Occipital lobe (tissue), 1 donor: ENCODE measurements at regions not wholly inside any gene's neighbourhood (a gene's known extent, or its start where the extent isn't known, plus 50 kb on each side); places are given as distances from the start of the nearest gene placed in this dataset.

Experiments
- DNase-seq: peaks from one replicate; lab custom pipeline; 2025; lab: John Stamatoyannopoulos, UW

DNA sequence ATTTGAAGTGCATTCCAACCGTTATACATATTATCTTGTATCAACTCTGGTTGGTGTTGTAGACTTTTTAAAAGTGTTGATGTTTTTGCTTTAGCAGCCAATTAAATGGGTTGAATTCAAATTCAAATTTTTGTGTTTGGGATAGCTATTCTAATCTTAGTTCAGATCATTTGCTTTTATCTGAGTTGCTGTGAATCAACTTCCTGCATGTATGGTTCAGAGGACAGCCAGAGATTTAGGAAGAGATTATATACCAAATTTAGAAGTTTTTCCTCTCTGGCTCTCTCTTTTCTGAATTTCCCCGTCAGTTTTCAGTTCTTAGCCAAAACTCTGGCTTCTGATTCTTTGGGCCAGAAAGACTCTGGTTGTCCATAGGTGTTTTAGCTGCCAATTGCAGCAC, 415.5 kb downstream of the NUF2 start:
- DNase-seq, result no peak

DNA sequence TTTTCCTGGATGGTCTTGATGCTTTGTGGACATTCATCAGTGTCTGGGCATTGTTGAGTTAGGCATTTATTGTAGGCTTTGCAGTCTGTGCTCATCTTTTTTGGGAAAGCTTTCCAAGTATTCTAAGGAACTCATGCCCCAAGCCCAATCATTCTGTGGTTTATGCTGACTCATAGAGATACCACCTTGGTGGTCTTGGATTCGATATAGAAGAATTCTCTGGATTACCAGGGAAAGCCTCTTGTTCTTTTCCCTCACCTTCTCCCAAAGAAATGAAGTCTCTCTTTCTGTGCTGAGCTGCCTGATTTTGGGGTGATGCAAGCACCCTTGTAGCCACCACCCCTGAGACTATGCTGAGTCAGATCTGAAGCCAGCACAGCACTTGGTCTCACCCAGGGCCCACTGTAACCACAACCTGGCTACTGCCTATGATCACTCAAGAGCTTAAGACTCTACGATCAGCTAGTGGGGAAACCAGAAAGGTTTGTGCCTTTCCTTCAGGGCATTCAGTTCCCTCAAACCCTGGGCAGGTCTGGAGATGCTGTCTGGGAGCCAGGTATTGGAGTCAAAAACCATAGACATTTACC, 422.6 kb downstream of the NUF2 start:
- DNase-seq, result no peak

DNA sequence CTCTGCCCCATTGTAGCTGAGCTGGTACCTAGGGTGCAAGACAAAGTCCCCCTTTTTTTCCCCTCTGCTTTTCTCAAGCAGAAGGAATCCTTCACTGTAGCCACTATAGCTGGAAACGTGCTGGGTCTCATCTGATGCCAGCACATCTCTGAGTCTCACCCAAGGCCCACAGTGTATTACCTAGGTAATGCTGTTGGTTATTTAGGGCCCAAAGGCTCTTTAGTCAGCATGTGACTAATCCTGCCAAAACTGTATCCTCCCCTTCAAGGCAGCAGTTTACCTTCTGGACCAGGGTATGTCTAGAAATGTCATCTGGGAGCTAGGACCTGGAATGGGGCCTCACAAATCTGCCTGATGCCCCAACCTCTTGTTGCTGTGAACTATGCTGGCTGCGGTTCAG, 423.4 kb downstream of the NUF2 start:
- DNase-seq, result no peak

DNA sequence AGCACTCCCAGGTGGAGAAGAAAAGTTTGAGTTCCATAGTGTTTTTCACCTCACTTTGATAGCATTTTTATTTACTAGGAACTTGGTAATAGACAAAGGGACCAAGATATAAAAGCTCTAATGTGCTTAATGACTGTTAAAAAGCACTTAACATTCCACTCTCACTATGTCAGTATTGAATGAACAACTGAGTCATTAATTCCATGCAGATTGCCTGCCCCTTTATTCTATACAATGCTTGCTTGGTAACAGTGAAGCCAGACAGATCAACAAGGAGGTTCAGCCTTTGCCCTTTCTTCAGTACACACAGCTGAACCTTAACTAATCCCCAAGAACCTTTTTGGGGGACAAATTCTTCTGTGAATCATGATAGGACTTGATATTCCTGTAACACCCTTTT, 425.5 kb downstream of the NUF2 start:
- no peak for DNase-seq

DNA sequence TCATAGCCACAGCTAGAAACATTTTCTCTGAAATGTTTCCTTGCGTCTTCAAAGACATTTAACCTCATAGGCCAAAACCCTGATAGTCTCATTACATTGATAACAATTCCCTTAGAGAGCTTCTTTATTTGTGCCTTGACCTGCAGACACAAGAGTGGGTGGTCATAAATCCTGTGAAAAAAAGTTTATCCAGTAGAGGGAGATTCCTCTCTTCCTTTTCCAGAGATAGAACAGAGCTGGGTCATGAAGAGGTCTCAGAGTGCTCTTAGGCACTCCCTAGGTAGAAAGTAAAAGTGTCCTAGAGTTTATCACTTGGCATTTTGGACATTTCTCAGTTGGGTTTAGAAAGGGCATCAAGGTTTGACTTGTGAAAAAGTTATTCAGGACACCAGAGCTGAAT, 426.1 kb downstream of the NUF2 start:
- no peak for DNase-seq

DNA sequence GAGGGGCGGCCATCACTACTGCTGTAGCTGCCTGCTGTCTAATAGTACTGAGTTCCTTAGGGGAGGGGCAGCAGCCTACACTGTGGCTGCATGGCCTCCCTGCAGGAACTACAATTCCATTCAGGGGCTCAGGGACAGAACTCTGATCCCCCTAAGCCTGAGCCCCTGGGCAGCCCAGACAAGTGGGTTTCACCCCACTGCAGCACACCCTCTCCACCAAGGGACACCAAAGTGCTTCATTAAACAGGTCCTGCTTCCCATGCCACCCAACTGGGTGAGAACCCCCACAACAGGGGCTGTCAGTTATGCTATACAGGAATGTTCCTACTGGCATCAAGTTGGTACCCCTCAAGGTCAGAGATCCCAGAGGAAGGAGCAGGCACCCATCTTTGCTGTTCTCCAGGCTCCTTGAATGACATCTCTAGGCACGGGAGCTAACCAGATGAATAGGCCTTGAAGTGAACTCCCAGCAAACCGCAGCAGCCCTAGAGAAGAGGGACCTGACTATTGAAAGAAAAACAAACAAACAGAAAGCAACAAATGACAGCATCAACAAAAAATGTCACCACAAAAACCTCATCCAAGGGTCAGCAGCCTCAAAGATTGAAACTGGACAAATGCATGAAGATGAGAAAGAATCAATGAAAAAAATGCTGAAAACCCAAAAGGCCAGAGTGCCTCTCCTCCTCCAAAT, 437.4 kb downstream of the NUF2 start:
- DNase-seq, result no peak

DNA sequence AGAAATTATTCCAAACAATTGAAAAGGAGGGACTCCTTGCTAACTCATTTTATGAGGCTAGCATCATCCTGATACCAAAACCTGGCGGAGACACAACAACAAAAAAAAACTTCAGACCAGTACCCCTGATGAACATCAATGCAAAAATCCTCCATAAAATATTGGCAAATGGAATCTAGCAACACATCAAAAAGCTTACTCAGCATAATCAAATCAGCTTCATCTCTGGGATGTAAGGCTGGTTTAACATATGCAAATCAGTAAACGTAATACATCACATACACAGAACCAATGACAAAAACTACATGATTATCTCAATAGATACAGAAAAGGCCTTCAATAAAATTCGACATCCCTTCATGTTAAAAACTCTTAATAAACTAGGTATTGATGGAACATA, 440.1 kb downstream of the NUF2 start:
- no peak for DNase-seq

DNA sequence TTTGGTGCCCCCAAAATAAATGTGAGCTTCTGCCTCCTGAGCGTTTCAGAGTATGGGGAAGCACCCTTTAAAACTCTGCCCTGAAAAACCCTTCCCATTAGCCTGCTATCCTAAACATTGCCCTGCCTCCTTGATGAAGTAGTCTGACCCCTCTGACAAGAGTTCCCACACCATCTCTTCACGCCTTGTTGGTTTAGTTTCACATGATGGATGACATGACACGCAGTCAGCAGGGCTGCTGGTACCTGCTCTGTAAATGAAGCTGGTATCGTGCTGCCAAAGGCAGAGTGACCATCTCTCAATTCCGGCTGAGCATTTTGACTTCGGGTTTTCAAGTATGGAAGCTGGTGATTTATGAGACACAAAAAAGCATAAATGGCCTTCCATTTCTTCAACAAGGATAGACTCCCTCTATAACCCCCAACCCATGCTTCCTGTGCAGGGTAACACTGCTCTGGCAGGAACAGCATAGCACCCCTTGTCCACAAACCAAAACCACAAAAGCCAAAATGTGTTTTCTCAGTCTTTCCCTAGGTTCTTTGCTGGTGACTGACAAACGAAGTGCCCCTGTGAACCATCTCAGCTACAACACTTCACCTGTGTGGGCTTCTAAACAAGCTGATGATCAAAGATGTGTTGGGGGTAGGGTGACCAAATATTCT, 444.6 kb downstream of the NUF2 start:
- no peak for DNase-seq

DNA sequence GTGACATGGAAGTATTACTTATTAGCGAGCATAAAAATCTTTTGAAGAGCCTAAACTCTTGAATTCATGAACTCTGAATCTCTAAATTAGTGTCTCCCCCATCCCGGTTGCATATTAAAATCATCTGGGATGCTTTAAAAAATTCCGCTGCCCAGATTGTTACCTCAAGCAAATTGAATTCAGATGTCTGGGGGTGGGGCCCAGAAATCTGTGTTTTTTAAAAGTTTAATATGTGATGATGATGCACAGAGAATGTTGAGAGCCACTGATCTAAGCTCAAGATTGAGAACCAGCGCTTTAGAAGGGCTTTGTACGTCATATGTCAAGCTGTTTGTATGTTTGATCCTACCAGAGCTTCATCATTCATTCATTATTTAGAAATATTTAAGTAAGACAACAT, 446.8 kb downstream of the NUF2 start:
- DNase-seq, result no peak

DNA sequence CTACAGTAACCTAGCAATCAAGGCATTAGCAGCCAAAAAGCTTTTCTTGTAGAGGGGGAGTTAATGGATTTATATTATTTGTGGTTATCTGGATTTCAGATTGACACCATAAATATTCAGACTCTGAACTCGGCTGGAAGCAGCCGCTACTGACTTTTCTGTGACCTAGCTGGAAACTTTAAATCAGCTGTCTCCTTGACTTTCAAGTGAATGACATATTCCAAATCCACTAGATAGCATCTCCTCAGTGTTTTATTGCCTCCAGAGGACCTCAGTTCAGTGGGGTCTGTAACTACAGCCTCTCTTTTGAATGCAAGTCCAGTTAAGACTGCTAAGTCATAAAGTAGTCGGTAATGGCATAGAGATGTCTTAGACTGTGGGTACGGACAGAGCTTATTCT, 448.5 kb downstream of the NUF2 start:
- no peak for DNase-seq

DNA sequence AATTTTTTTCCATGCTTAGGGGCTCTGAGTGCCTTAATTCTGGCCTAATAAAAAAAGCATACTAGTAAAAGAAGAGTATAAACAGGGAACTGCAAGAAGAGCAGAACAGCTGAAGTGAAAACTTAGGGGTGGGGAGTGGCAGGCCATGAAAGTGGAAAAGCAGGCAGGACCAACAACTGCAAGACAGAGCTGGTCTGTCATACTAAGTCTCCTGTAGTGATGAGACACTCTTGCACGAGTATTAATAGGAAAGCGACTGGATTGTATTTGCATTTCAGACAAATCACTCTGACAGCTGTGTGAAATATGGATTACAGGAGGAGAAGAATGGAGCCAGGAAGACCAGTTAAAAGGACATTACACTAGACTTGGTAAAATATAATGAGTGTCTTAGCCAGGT, 449.9 kb downstream of the NUF2 start:
- DNase-seq, result no peak

DNA sequence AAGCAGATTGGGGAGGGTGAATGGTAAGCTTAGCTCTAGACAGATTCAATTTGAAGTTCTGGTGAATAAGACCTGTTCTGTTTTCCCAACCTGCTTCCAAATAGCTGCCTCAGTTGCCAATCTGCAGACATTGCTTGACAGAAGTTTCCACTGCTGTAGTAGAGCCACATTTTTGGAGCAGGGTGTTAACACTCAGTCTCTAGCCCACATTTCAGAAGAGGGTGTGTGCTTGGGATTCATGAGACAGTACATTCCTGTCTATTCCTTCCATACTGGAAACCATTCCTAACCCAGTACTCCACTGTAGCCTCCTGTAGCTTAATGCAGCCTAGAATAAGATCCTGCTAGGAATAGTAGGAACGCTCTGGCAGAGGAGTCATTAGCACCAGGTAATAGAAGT, 450.5 kb downstream of the NUF2 start:
- no peak for DNase-seq

DNA sequence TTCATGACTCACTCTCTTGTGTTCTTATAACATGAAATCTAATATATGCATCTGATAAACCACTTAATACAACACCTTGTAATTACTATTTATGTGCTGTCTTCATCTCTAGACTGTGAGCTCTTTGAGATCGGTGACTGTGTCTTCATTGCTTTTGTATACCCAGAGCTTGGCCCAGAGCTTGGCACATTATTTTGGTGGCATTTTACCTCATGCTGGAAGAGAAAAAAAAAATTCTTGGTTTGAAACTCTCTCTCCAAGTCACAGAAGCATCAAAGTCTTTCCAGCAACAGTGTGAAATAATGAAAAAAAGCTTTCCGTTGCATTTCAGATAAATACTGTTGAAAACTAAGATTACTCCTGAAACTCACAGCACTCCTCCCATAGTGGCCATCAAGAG, 451.6 kb downstream of the NUF2 start:
- DNase-seq, result no peak

DNA sequence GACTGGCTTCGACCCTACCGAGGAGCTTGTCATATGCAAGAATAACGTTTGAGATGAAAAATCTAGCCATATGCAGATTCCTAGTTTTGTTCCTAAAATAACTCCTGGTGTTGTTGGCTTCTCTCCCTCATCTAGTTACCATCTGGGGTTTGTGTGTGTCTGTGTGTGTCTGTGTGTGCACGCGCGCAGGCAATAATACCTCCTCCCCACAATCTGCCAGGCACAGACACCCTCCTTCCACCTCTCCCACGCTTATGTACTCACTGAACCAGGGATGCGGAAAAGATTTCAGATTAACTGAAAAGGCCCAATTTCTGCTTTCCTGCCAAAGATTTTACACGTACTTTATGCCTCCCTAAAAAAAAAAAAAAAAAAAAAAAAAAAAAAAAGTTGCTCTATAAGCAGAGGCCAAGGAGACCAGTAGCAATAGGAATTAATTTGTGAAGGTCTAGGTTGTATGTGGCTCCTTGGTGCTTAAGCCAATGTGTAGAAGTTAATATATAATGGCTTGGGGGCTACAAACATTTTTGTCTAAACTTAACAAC, 452.7 kb downstream of the NUF2 start:
- peak; percentile 36 for DNase-seq

DNA sequence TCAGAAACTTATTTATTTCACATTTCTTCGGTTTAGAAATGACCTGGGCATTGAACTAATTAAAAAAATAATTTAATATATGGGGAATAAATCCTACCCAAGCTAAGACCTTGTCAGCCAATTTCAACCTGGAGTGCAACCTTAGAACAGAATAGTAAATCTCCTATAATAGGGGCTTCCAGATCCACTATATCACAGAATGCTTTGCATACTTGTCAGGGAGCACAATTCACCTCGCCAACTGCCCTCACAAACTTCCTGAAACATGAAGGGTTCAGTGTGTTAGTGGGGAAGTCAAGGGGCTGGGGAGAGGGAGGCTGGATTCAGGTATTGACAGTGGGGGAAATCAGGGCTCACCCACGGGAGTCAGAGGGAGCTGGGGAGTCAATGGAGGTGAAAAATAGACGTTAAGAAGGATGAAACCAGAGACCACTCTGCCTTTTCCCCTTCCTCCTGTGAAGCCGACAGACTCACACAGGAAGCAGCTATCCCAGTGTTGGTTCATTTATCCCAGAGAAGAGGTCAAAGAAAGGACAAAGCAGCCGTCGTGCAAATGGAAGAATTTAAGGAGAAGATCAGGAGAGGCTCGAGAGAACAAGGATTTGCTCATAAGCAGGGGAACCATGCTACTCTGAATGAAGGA, 453.3 kb downstream of the NUF2 start:
- DNase-seq, result no peak

DNA sequence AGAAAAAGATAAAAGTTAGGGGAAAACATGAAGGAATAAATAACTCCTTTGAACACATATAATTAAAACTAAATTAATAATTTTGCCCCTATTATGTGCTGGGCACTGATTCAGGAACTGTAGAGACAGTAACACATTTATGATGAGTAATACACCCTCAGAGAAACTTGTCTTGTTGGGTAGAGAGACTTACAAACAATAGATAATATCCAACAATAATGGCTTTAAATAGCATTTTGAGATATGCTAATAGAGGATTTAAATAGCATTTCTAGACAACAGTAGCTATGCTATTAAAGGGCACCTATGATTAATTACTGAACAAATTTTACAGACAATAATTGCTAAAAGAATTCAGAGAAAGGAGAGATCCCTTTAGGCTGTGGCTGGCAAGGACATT, 455.5 kb downstream of the NUF2 start:
- DNase-seq, result no peak

DNA sequence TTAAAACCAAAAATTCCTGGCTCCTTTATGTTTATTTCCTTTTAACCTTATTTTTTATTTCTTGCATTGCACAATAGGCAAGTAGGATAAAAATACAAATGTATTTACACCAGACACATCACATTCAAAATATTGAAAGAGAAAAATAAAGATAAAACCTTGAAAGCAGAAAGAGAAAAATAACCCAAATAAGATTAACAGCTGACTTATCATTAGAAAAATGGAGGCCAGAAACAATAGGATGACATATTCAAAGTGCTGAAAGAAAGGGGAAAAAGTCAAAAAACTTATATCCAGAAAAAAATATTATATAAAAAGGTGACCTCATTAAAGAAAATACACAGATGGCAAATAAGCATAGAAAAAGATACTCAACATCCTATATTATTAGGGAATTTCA, 459.4 kb downstream of the NUF2 start:
- no peak for DNase-seq

DNA sequence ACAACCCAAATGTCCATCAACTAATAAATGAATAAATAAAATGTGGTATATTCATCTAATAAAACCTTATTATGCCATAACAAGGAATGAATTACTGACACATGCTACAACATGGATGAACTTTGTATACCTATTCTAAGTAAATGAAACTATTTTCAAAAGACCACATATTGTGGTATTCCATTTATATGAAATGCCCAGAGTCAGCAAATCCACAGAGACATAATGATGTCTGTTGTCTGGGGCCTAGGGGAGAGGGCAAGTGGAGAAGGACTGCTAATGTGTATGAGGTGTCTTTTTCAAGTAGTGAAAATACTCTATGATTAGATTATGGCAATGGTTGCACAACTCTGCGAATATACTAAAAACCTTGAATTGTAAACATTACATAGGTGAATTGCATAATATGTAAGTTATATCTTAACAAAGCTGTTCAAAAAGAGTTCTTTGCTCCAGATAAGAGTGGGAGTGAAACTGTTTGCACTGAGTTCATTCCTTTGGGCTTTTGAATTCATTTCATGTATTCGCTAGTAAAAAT, 464.2 kb downstream of the NUF2 start:
- DNase-seq, result no peak

DNA sequence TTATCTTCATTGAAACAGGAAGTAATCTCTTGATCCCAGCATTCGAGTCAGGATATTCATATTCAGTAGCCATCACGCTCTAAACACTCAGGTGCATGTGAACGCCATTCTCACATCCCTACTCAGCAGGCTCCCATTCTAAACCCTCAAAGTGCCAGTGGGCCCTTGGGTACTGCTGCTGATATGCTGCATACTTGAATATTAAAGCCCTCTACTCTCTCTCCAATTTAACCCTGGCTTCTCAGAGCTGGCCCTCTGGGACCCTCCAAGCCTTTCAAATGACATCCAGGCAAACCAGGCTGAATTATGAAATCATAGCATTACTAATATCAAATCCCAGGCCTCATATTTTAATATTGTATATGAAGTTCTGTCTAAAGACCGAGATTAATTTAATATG, 468.2 kb downstream of the NUF2 start:
- DNase-seq, result no peak

DNA sequence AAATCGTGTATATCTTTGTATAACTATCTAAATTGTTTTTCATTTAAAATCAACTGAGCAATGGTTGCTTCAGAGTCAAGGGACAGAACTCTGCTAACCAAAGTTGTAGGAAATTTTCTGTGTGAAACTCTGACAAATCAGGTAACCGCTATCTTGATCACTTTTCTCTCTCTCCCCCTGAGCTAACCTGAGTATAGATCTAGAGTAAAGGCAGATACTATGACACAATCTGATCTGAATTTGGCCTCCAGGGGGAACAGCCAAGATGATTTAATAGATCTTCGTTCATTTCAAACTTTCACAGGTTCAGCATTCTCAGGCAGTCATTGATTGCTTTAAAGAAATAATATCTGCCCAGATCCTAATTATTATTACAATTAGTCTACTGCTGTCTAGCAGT, 472.8 kb downstream of the NUF2 start:
- no peak for DNase-seq

DNA sequence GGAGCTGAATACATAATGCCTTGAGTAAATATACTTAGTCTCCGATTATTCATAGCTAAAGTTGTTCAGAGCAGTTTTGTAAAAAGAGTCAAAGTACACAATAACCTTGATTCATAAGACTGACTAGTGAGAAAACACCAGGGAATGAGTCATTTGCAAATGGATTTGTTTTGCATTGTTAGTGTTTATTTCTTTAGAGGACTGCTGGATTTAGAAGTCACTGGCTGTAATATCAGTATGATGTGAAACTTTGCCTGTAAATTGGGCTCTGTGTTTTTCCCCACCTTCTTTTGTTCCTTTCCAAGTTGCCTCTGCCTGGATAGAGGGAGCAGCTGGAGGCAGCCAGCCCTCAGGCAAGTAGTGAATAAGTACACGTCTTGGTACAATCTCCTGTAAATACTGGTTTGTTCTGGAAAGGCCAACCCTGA, 474.7 kb downstream of the NUF2 start:
- DNase-seq, result no peak

DNA sequence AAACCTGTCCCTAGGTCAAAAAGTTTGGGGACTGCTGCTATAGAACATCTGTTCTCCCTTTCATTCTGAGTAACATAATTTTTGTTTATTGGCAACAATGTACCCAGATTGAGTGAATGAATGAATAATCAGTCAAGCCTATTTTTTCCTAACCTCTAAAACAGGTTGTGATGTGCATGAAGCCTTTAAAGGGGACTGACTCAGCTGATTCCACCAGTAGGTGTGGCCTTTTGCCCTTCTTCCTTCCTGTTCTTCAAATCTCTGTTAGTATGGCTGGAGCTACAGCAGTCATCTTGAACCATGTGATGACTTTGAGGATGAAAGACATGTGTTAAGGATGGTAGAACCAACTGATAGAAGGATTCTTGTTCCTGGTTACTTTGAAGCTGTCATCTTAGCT, 476.1 kb downstream of the NUF2 start:
- no peak for DNase-seq
